CD4-positive, alpha-beta T cell treated with Interleukin-6 for 4 hours (primary cell): ENCODE measurements at regions not wholly inside any gene's neighbourhood (a gene's known extent, or its start where the extent isn't known, plus 50 kb on each side); places are given as distances from the start of the nearest gene placed in this dataset.

Experiments used
- DNase-seq: peaks from one replicate; pipeline ENCODE4 v3.0.0-alpha.2; 2020; ENCODE audit warnings: mixed read lengths

- DNase-seq, result no peak
Measured at GRCh38 chr6:56407883-56408410, 160.6 kb upstream of the COL21A1 start.

DNA sequence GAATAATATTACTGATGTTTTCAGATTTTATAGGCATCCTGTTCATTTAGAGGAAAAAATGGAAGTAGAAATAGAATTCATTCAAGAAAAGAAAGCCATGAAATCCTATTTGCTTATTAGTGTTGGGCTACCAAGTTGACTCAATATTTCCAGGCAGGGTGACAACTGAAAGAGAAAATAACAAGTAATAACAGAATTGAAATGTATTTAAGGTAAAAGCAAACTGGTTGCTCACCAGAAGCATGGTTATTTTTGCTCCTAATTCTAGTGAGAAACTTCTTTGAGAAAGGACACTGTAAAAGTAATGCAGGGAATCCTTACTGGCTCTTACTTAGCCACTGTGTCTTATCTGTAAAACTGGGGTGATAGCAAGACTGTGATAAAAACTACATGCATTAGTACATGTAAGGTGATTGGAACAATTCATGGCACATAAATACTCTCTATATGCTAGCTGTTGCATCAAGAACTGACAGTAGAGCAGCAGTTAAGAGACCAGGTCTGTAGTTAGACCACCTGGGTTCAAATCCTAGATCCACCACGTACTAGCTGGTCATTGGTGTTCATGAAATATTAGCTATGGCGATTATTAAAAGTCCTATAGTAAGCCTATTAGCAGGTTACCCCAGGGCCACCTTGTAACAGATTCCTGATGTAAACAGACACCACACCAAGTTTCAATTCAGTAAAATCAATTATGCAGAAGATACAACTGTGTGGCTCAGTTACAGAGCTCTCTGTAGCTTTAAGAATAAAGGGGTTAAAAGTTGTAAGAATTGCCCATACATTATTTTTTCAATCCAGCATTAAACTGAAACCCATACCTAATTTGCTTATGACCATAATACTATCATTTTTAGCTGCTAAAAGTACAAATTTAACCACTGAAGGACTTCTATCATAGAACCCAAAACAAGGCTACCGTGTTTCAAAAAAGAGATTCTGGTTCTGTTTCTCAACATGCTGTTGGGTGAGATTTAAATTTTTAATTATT, 159.2 kb upstream of the COL21A1 start:
- no peak for DNase-seq

DNA sequence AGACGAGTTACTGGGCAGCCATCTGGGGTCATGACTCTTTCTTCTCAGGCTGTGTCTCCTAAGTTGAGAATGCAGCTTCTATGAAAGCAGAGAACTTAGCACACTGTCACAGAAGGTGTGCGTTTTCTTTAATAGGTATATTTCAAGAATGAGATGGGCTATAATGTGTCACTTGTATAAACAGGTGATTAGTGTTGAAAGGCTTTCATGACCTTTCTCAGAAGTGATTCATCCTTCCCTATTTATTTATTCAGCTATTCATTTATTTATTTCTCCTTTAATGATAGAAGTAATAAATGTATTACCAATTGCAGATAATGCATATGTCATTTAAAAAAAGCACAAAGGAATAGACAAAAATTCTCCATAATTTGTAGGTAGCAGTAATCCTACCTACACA, 157.2 kb upstream of the COL21A1 start:
- DNase-seq, result no peak

DNA sequence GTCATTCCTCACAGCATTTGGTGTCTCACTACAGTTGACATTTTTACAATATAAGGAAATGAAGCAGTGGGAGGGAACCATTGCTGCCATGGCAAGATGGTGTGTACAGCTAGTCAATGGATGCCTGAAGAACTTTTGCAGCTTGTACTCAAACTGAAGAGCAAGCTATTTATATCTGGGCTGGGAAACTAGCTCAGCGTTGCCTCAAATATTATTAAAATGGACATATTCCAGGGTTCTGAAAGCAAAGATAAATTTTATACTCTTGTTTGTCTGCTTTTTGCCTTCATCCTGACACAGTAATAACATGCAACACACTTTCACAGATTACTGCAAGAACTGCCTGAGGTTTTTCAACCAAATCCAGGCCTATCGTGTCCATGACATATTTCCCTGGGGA, 156.4 kb upstream of the COL21A1 start:
- DNase-seq, result no peak

DNA sequence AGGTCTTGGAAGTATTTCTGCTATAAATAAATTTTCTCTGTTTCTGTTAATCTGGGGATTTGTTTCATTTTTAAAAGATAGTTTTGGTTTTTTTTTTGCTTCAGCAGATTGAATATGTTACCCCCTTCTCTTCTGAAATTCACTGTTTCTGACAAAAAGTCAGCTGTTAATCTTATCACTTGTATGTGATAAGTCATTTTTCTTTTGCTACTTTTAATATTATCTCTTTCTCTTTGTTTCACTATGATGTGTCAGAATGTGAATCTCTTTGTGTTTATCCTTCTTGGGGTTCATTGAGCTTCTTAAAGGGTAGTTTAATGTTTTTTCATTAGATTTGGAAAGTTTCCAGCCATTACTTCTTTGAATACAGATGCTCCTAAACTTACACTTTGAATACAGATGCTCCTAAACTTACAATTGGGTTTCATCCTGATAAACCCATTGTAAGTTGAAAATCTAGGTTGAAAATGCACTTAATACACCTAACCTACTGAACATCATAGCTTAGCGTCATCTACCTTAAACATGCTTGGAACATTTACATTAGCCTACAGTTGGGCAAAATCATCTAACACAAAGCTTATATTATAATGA, 154.2 kb upstream of the COL21A1 start:
- DNase-seq, result no peak

- DNase-seq, result no peak
Measured at GRCh38 chr6:56400273-56400672, 152.9 kb upstream of the COL21A1 start.

DNA sequence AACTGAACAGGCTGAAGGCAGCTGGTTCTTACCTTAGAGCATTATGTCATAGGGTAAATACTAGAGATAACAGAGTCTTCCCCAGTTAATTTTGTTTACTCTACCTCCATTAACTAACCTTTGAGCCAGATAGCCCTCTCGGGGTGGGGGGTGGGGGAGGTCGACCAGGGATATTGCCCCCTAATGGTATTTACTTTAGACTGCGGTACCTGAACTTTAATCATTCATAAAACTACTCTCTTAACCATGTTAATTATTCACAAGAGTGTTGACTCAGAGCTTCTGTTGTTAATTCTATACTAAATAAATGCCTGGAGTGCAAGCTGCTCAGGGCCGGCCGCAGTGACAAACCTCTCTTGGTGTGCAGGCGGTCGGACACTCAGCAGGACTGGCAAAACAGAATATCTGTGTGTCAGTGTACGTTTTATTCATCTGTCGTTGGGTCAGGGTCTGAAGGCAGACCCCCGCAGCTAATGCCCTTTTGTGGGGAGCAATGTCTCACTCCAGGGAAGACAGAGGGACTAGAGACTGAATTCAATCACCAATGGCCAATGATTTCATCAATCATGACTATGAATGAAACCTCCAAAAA, 152.4 kb upstream of the COL21A1 start:
- DNase-seq, result no peak

GRCh38 chr6:56399250-56399671, 151.9 kb upstream of the COL21A1 start:
- no peak for DNase-seq

DNA sequence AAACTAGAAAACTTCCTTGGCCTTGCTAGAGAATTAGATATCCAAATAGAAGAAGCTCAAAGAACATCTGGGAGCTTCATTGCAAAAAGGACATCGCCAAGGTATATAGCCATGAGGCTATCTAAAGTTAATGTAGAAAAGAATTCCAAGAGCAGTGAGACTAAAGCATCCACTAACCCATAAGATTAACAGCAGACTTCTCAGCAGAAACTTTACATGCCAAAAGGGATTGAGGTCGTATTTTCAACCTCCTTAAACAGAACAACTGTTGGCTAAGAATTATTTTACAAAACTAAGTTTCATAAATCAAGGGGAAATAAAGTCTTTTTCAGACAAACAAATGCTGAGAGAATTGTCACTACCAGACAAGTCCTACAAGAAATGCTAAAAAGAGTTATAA, 149.1 kb upstream of the COL21A1 start:
- DNase-seq, result no peak

DNA sequence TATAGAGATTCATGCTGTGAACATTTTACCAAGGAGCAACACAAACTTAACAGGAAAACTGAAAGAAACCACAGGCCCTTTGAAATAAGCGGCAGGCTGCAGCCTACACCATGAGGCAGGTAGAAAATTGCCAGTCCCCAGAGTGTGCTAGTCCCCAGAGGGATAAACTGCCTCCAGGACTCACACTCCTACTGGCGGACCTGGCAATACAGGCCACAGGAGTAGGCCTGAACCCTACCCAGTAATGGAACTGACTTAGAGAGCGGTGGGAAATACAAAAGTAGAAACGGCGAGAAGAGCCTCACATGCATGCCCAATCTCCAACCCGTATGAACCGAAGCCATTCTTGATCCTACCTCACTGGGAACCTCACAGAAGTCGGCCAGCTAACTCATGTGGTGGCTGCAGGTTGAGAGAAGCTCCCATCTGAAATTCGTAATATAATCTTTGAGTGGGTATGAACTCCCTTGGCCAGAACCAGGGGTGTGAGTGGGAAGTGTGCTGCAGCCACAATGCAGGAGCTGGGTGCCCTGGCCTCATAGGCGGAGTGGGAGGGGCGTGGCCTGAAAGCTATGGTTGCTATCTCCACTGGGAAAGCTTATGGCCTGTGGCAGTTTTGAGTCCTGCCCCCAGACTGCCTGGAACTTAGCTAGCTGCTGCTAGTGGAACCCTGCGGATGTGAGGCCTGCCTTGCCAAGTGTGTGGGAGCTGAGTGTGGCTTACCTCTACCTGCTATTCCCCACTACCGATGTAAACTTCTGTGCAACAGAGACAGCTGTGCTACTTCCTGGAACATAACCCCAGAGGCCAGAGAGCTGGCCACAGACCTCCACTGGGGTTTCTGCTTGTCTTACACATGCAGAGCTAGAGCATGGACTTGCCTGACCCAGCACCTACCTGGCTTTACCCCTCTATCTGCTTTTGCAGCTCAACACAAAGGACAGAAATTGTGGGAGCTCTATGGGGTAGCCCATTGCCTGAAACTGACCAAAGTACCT, 146.5 kb upstream of the COL21A1 start:
- DNase-seq, result no peak

- DNase-seq, result no peak
Measured at GRCh38 chr6:56388415-56388755, 141.0 kb upstream of the COL21A1 start.

DNA sequence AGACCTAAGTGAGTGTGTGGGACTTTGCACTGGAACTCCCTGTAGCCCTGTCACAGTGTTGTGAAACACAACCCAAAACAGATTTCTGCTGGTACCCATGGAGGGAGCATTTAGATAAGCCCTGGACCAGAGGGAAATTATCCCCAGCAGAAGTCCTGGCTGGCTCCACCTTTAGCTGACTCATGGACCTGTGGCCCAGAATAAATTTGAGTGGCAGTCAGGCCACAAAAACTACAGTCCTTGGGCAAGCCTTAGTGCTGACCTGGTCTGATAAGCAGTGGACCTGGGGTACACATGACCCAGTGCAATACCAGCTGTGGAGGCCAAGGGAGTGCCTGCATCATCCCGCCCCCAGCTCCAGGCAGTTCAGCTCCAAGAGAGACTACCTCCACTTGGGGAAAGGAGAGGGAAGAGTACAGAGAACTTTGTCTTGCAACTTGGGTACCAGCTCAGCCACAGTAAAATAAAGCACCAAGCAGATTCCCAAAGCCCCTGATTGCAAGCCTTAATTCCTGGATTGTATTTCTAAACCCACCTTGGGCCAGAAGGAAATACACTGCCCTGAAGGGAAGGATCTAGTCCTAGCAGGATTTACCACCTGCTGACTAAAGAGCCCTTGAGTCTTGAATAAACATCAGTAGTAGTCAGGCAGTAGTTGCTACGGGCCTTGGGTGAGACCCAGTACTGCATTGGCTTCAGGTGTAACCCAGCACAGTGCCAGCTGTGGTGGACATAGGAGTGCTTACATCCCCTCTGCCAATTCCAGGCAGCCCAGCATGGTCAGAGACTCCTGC, 140.4 kb upstream of the COL21A1 start:
- DNase-seq, result no peak

DNA sequence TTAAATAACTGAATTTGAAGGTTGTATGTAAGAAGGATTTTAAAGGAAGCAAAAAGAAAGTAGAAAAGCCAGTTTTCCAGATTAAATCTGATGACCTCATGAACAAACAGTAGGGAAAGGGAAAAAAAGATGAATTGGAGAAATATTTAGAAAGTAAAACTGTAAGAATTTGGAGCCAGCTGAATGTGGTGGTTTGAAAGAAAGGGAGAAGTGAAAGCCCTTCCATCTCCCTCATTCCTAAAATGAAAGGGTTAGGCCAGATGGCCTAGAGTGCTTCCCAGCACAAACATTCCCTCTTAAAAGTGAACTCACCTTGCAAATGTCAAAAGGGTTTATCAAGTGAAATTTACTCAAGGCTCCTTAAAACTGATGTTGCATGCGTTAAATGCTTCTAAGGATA, 139.3 kb upstream of the COL21A1 start:
- no peak for DNase-seq

GRCh38 chr6:56385981-56386593, 138.7 kb upstream of the COL21A1 start:
- DNase-seq, result no peak

DNA sequence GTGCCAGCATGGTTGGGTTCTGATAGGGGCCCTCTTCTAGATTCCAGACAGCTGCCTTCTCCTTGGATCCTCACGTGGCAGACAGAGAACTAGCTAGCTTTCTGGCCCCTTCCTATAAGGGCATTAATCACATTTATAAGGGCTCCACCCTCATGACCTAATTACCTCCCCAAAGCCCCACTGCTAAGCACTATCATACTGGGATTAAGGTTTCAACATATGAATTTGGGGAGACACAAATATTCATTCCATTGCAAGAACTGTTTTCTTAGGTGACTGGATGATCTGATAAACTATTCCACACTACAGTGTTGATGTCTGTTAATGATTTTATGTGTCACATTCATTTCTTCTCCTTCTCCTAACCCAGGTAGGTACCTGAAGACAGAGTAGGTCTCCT, 135.8 kb upstream of the COL21A1 start:
- DNase-seq, result no peak

- DNase-seq, result no peak
Measured at GRCh38 chr6:56382416-56382940, 135.1 kb upstream of the COL21A1 start.

DNA sequence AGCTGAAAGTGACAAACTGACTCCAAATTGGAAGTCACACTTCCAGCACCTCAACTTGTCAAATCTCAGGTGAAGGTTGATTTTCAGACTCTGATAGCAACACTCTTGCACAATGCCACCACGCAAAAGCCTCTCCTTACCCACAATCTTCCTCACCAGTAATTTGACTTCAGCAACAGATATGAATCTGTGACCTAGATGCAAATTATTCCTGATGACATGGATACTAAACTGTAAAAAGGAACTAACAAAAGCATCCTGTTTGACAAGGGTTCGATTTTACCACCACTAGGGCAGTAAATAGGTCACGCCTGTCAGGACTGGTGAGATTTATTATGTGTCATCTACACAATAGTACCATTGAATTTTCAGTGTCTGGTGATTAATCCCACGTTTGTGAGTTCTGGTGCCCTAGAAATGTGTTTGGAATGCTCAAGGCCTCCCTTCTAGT, 134.4 kb upstream of the COL21A1 start:
- DNase-seq, result no peak

- DNase-seq, result no peak
Measured at GRCh38 chr6:56380476-56380875, 133.1 kb upstream of the COL21A1 start.

GRCh38 chr6:56378966-56379585, 131.7 kb upstream of the COL21A1 start:
- DNase-seq, result no peak

- DNase-seq, result no peak
Measured at GRCh38 chr6:56378507-56378906, 131.1 kb upstream of the COL21A1 start.
